B cell (primary cell): ENCODE measurements at regions not wholly inside any gene's neighbourhood (a gene's known extent, or its start where the extent isn't known, plus 50 kb on each side); places are given as distances from the start of the nearest gene placed in this dataset.

ENCODE experiments used
- ATAC-seq: fragments of 200-7000 bp; cut with Tn5 transposase; one replicate; pipeline ENCODE4 v1.10.0; 2021; ENCODE audit warnings: low read depth, mild to moderate bottlenecking, moderate number of reproducible peaks, moderate library complexity
- CTCF ChIA-PET: fragments of 350-600 bp; sonication (Branson Sonifier 250); formaldehyde crosslinking; loops from one replicate; lab custom pipeline; 2021; ENCODE audit warnings: antibody characterized with exemption, inconsistent platforms; lab: Charles Lee
- POLR2A ChIA-PET: fragments of 350-600 bp; sonication (Branson Sonifier 250); formaldehyde crosslinking; loops from one replicate; lab custom pipeline; 2021; ENCODE audit warnings: antibody characterized with exemption; lab: Charles Lee
- DNase-seq: peaks from one replicate; pipeline ENCODE4 v3.0.0; 2013
- H2AFZ ChIP-seq: 2 replicates; pipeline ENCODE4 v1.6.1; 2012; ENCODE audit warnings: mild to moderate bottlenecking, low read depth, low read length; ENCODE audit not compliant: insufficient read depth, poor library complexity, severe bottlenecking
- H3K27ac ChIP-seq, 2 donors: 1 replicate in 1 of 2; 2 replicates in 1 of 2; pipeline ENCODE4 v1.5.1; 2012 to 2013; ENCODE audit warnings: low read length in 2 of 2, mild to moderate bottlenecking in 2 of 2, moderate library complexity in 1 of 2
- H3K27me3 ChIP-seq, 4 experiments: fragments of 200-600 bp in 1 of 4; sonication (generic) in 1 of 4; replicated peaks in 1 of 4; 1 replicate in 2 of 4; 2 replicates in 2 of 4; pipeline versions ENCODE4 v1.6.1 to v1.7.0; 2013 to 2016; ENCODE audit warnings: low read length in 3 of 4, mild to moderate bottlenecking in 2 of 4, mixed read lengths in 1 of 4, moderate library complexity in 1 of 4; ENCODE audit not compliant: insufficient read depth in 4 of 4, control insufficient read depth in 3 of 4; ENCODE audit errors: control extremely low read depth in 1 of 4
- H3K36me3 ChIP-seq, 2 experiments: replicated peaks in 1 of 2; 1 replicate in 1 of 2; 2 replicates in 1 of 2; pipeline versions ENCODE4 v1.6.1 to v1.7.1; 2013; ENCODE audit warnings: low read length in 1 of 2; ENCODE audit not compliant: insufficient read depth in 2 of 2, control insufficient read depth in 1 of 2; ENCODE audit errors: control extremely low read depth in 1 of 2, extremely low read depth in 1 of 2
- H3K4me1 ChIP-seq, 2 donors: fragments of 200-600 bp in 1 of 2; sonication (generic) in 1 of 2; 1 replicate in 1 of 2; 2 replicates in 1 of 2; pipeline versions ENCODE4 v1.5.1 to v1.6.1; 2013 to 2017; ENCODE audit warnings: low read length in 2 of 2; ENCODE audit not compliant: control insufficient read depth in 2 of 2, insufficient read depth in 2 of 2
- H3K4me2 ChIP-seq: replicated peaks from 2 replicates; pipeline ENCODE3; 2012; ENCODE audit warnings: mild to moderate bottlenecking, low read depth, low read length; ENCODE audit not compliant: poor library complexity, severe bottlenecking
- H3K4me3 ChIP-seq, 5 experiments: fragments of 200-600 bp in 1 of 5; sonication (generic) in 1 of 5; 1 replicate in 3 of 5; 2 replicates in 2 of 5; pipeline versions ENCODE4 v1.5.1 to v1.7.0; 2011 to 2016; ENCODE audit warnings: low read length in 4 of 5, mild to moderate bottlenecking in 4 of 5, low read depth in 2 of 5, control low read depth in 1 of 5, moderate library complexity in 1 of 5; ENCODE audit not compliant: insufficient read depth in 1 of 5; ENCODE audit errors: control extremely low read depth in 1 of 5, extremely low read depth in 1 of 5
- H3K79me2 ChIP-seq: fragments of 200-600 bp; sonication (generic); one replicate; pipeline ENCODE4 v1.6.0; 2016; ENCODE audit warnings: low read length; ENCODE audit not compliant: control insufficient read depth, insufficient read depth
- H3K9ac ChIP-seq: fragments of 200-600 bp; sonication (generic); 2 replicates; pipeline ENCODE4 v1.6.1; 2017; ENCODE audit warnings: mild to moderate bottlenecking, low read length, moderate library complexity
- H3K9me3 ChIP-seq, 3 donors: one replicate each; pipeline versions ENCODE4 v1.6.1 to v1.7.1; 2013; ENCODE audit warnings: low read length in 2 of 3; ENCODE audit not compliant: control insufficient read depth in 2 of 3, insufficient read depth in 1 of 3; ENCODE audit errors: control extremely low read depth in 1 of 3
- H4K20me1 ChIP-seq: 2 replicates; pipeline ENCODE4 v1.6.0; 2012; ENCODE audit warnings: mild to moderate bottlenecking, low read length; ENCODE audit not compliant: insufficient read depth, control insufficient read depth, poor library complexity, severe bottlenecking
- H3K27ac Mint-ChIP-seq: one replicate; pipeline ENCODE4 v1.8.0; 2021; ENCODE audit warnings: mixed read lengths
- H3K27me3 Mint-ChIP-seq: one replicate; pipeline ENCODE4 v1.8.0; 2021; ENCODE audit warnings: mixed read lengths
- H3K4me1 Mint-ChIP-seq: one replicate; pipeline ENCODE4 v1.8.0; 2021; ENCODE audit warnings: mixed read lengths
- H3K4me3 Mint-ChIP-seq: one replicate; pipeline ENCODE4 v1.8.0; 2021; ENCODE audit warnings: mixed read lengths
- H3K9me3 Mint-ChIP-seq: one replicate; pipeline ENCODE4 v1.8.0; 2022; ENCODE audit warnings: mixed read lengths; ENCODE audit not compliant: insufficient read depth
- EZH2 ChIP-seq: IDR thresholded peaks from 2 replicates; pipeline ENCODE4 v1.6.1; 2012; ENCODE audit warnings: borderline replicate concordance, low read depth, mild to moderate bottlenecking, moderate library complexity, low read length; ENCODE audit not compliant: insufficient read depth, poor library complexity, severe bottlenecking
- WGBS: methylation state at CpG from one replicate; pipeline ENCODE4 v1.1.5; 2013; ENCODE audit warnings: missing lambda C conversion rate; ENCODE audit not compliant: insufficient coverage; 5-methylcytosine and 5-hydroxymethylcytosine counted together
- intact Hi-C: fragments of 100-400 bp; cut with micrococcal nuclease; formaldehyde crosslinking; loops from one replicate; pipeline ENCODE4 v1.10.0; 2022
- TF ChIP-seq, protein P1 (sequence below): fragments of 200-600 bp; IDR thresholded peaks from one replicate; pipeline ENCODE4 v1.8.0; 2022; ENCODE audit warnings: antibody characterized with exemption, mild to moderate bottlenecking

- intact Hi-C loops: no loop called here
- H3K4me1 ChIP-seq: no peaks in the 10 kb centered on the region
- peaks cover 7% of the 10 kb centered on the region for H3K27me3 Mint-ChIP-seq
- no peaks in the 10 kb centered on the region for H3K27me3 ChIP-seq
- POLR2A ChIA-PET: no interaction called here
- WGBS: 100% methylated on average over 5 of the region's 5 CpGs
- H3K9me3 Mint-ChIP-seq: no peaks in the 10 kb centered on the region
- no peaks in the 10 kb centered on the region for H3K4me1 Mint-ChIP-seq
- no peaks in the 10 kb centered on the region for H3K79me2 ChIP-seq
- no peak overlapping the region for H2AFZ ChIP-seq
- H3K4me2 ChIP-seq: no peak overlapping the region
- no peak overlapping the region for H3K4me3 Mint-ChIP-seq
- ATAC-seq: no peak
- CTCF ChIA-PET: no interaction called here
- no peak for DNase-seq
- no peak for TF ChIP-seq EZH2
- TF ChIP-seq, protein P1, sequence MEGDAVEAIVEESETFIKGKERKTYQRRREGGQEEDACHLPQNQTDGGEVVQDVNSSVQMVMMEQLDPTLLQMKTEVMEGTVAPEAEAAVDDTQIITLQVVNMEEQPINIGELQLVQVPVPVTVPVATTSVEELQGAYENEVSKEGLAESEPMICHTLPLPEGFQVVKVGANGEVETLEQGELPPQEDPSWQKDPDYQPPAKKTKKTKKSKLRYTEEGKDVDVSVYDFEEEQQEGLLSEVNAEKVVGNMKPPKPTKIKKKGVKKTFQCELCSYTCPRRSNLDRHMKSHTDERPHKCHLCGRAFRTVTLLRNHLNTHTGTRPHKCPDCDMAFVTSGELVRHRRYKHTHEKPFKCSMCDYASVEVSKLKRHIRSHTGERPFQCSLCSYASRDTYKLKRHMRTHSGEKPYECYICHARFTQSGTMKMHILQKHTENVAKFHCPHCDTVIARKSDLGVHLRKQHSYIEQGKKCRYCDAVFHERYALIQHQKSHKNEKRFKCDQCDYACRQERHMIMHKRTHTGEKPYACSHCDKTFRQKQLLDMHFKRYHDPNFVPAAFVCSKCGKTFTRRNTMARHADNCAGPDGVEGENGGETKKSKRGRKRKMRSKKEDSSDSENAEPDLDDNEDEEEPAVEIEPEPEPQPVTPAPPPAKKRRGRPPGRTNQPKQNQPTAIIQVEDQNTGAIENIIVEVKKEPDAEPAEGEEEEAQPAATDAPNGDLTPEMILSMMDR: no peak
- no peaks in the 10 kb centered on the region for H3K36me3 ChIP-seq
- H3K4me3 ChIP-seq: no peak overlapping the region
- H3K9ac ChIP-seq: no peak overlapping the region
- H3K27ac ChIP-seq: no peak overlapping the region
- no peaks in the 10 kb centered on the region for H4K20me1 ChIP-seq
- no peaks in the 10 kb centered on the region for H3K9me3 ChIP-seq
- no peak overlapping the region for H3K27ac Mint-ChIP-seq
Observed at GRCh38 chr9:99400184-99400731, 178.2 kb downstream of the SEC61B start.

DNA sequence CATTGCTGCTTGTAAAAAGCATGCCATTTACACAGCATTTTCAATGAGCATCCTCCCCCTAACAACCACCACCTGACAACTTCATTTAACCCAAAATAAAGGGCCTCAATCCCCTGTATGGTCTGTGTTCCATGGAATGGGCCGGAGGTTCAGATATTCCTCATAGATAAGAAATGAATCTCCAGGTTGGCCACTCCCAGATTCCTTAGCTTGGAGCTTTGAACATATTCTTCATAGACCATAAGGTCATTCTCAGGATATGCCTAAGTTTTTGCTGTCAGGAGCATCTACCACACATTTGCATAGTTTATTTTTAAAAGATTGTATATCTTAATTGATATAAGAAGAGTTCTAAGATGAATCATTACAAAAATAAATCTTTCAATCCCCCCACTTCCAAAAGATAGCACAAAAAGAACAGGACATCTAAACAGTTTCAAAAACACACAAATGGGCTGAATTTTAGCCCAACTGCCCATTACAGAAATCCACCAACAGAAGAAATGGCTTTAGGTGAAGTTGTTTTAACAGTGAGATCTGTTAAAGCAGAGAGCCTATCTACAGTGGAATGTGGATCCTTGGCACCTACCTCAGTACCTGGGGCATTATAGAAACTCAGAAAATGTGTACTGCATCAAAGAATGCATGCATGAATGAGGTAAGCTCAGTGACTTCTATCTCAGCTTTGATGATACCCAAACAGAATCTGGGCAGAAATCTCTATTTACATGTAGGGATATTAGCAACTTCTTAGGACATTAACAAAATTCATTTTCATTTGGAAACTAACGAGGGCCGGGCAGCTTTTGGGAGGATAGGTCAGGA is 179.8 kb downstream of the SEC61B start:
- intact Hi-C loops: no loop called here
- no peak overlapping the region for H3K27ac Mint-ChIP-seq
- 100% methylated on average over 1 of the region's 3 CpGs for WGBS
- Histone ChIP-seq H3K79me2 (no peaks in the 10 kb centered on the region), H3K9ac (no peak overlapping the region), H3K4me1 (no peaks in the 10 kb centered on the region), H3K4me3 (no peak overlapping the region), H3K36me3 (no peaks in the 10 kb centered on the region), H4K20me1 (no peaks in the 10 kb centered on the region), H3K4me2 (no peak overlapping the region), H3K27ac (no peak overlapping the region), H3K27me3 (no peaks in the 10 kb centered on the region), H3K9me3 (no peaks in the 10 kb centered on the region), H2AFZ (no peak overlapping the region)
- no peaks in the 10 kb centered on the region for H3K4me1 Mint-ChIP-seq
- TF ChIP-seq, protein P1: no peak
- no peak for TF ChIP-seq EZH2
- no peak overlapping the region for H3K4me3 Mint-ChIP-seq
- DNase-seq: no peak
- no peak for ATAC-seq
- peaks cover 9% of the 10 kb centered on the region for H3K27me3 Mint-ChIP-seq
- H3K9me3 Mint-ChIP-seq: no peaks in the 10 kb centered on the region
- ChIA-PET POLR2A (no interaction called here), CTCF (no interaction called here)
